ENCODE measurements at regions not wholly inside any gene's neighbourhood (a gene's known extent, or its start where the extent isn't known, plus 50 kb on each side); places are given as distances from the start of the nearest gene placed in this dataset.

DNA sequence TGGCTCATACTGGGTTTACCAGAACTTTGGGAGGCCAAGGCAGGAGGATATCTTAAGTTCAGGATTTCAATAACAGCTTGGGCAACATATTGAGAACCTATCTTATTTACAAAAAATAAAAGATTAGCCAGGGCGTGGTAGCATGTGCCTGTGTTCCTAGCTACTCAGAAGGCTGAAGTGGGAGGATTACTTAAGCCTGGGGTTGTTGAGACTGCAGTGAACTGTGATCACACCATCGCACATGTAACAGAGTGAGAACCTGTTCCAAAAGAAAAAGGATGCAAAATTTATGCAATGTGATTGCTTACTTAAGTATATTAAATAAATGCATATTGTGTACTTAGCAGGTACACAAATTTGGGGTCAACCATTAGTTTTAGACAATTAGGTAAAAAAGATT, 768.9 kb upstream of the CDH7 start:
- Mint-ChIP-seq H3K36me3 (no peaks in the 10 kb centered on the region), H3K27me3 (ENCODE audit: low read depth) (peaks cover 4% of the 10 kb centered on the region; the same call in 1 of the 2 replicates), H3K9me3 (peaks cover 5% of the 10 kb centered on the region), H3K27ac (no peak overlapping the region), H3K4me1 (no peaks in the 10 kb centered on the region), H3K4me3 (no peak overlapping the region)
- TF ChIP-seq MLX (CRISPR knock-in tag; IDR thresholded peaks at IDR 0.05) (no peak), ZBTB43 (CRISPR knock-in tag; IDR thresholded peaks at IDR 0.05) (no peak), ELF4 (CRISPR knock-in tag; IDR thresholded peaks at IDR 0.05; ENCODE audit: low read depth) (no peak)
- TF ChIP-seq, protein P1, sequence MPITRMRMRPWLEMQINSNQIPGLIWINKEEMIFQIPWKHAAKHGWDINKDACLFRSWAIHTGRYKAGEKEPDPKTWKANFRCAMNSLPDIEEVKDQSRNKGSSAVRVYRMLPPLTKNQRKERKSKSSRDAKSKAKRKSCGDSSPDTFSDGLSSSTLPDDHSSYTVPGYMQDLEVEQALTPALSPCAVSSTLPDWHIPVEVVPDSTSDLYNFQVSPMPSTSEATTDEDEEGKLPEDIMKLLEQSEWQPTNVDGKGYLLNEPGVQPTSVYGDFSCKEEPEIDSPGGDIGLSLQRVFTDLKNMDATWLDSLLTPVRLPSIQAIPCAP (CRISPR knock-in tag; IDR thresholded peaks at IDR 0.05) = no peak
- TF ChIP-seq, protein P2, sequence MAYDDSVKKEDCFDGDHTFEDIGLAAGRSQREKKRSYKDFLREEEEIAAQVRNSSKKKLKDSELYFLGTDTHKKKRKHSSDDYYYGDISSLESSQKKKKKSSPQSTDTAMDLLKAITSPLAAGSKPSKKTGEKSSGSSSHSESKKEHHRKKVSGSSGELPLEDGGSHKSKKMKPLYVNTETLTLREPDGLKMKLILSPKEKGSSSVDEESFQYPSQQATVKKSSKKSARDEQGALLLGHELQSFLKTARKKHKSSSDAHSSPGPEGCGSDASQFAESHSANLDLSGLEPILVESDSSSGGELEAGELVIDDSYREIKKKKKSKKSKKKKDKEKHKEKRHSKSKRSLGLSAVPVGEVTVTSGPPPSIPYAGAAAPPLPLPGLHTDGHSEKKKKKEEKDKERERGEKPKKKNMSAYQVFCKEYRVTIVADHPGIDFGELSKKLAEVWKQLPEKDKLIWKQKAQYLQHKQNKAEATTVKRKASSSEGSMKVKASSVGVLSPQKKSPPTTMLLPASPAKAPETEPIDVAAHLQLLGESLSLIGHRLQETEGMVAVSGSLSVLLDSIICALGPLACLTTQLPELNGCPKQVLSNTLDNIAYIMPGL (CRISPR knock-in tag; IDR thresholded peaks at IDR 0.05) = no peak
- ATAC-seq = no peak
- CTCF ChIA-PET = no interaction called here
- DNase-seq (ENCODE audit: low spot score) = no peak
- POLR2A ChIA-PET = no interaction called here

DNA sequence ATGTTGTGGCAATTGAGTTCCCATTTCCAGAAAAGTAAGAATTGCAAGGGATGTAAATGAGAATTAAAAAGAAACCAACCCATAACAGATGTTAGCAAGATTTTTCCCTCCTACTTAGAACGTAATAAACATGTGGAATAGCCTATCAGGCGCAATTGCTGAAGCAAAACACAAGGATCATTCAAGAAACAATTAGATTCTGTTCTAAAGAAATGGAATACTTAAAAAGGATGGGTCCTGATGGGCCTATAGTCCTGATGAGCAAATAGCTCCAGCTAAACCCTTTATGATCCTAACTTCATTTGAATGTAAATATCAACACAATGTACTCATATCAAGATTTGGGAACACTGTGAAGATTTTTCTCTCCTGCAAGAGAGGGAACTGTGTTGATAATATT, 771.0 kb upstream of the CDH7 start:
- peaks cover 5% of the 10 kb centered on the region for H3K9me3 Mint-ChIP-seq
- no peak for TF ChIP-seq SMAD4 (CRISPR knock-in tag; IDR thresholded peaks at IDR 0.05)
- no peak overlapping the region for H3K4me3 Mint-ChIP-seq
- no peak for ATAC-seq
- no peaks in the 10 kb centered on the region for H3K36me3 Mint-ChIP-seq
- H3K27ac Mint-ChIP-seq = no peak overlapping the region
- DNase-seq (ENCODE audit: low spot score) = no peak
- ChIA-PET CTCF (no interaction called here), POLR2A (no interaction called here)
- no peaks in the 10 kb centered on the region for H3K4me1 Mint-ChIP-seq
- peaks cover 4% of the 10 kb centered on the region; the same call in 1 of the 2 replicates for H3K27me3 Mint-ChIP-seq (ENCODE audit: low read depth)

DNA sequence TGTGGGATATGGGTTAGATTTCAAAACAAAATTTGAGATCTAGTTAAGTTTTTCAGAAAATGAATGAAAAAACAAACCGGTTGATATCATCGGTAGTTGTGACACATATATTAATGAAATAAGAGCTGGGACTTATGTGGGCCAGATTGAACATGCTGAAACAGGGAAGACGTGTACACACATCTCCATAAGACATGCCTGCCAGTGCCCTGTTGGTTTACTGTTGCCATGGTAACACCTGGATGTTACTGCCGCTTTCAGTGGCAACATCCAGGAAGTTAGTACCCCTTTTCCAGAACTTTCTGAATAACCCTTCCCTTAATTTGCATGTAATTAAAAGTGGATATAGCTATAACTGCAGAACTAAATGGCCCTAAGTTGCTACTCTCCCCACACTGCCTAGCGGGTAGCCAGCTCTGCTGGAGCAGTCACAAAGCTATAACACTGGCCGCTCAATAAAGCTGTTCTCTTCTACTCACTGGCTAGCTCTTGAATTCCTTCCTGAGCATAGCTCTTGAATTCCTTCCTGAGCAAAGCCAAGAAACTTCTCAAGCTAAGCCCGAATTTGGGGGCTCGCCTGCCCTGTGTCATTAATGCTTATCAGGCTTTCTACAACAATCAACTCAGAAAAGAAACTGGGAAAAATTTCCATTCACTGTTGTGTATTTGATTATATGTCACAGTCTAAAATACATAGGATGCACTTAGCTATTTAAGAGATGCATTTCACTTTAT, 776.3 kb upstream of the CDH7 start:
- Mint-ChIP-seq H3K27me3 (ENCODE audit: low read depth) (no peaks in the 10 kb centered on the region), H3K4me1 (peaks cover 6% of the 10 kb centered on the region; the same call in 1 of the 2 replicates), H3K36me3 (no peaks in the 10 kb centered on the region), H3K4me3 (no peak overlapping the region), H3K9me3 (no peaks in the 10 kb centered on the region), H3K27ac (no peak overlapping the region)
- ATAC-seq (peak; percentile 41), DNase-seq (ENCODE audit: low spot score) (no peak)
- ChIA-PET CTCF (no interaction called here), POLR2A (no interaction called here)
- TF ChIP-seq ZNF671 (CRISPR knock-in tag; IDR thresholded peaks at IDR 0.05) (no peak), GABPB1 (CRISPR knock-in tag; IDR thresholded peaks at IDR 0.05) (no peak), ZNF423 (CRISPR knock-in tag; IDR thresholded peaks at IDR 0.05) (no peak), CREB1 (CRISPR knock-in tag; IDR thresholded peaks at IDR 0.05) (no peak), ETV6 (CRISPR knock-in tag; IDR thresholded peaks at IDR 0.05) (no peak), FOXP1 (CRISPR knock-in tag; IDR thresholded peaks at IDR 0.05; ENCODE audit: borderline replicate concordance) (no peak), ZNF138 (CRISPR knock-in tag; conservative IDR thresholded peaks at IDR 0.05) (no peak), IRF2 (CRISPR knock-in tag; IDR thresholded peaks at IDR 0.05; ENCODE audit: borderline replicate concordance, low read depth) (no peak), ZNF263 (CRISPR knock-in tag; IDR thresholded peaks at IDR 0.05; ENCODE audit: low read depth) (no peak)
- TF ChIP-seq, protein P3, sequence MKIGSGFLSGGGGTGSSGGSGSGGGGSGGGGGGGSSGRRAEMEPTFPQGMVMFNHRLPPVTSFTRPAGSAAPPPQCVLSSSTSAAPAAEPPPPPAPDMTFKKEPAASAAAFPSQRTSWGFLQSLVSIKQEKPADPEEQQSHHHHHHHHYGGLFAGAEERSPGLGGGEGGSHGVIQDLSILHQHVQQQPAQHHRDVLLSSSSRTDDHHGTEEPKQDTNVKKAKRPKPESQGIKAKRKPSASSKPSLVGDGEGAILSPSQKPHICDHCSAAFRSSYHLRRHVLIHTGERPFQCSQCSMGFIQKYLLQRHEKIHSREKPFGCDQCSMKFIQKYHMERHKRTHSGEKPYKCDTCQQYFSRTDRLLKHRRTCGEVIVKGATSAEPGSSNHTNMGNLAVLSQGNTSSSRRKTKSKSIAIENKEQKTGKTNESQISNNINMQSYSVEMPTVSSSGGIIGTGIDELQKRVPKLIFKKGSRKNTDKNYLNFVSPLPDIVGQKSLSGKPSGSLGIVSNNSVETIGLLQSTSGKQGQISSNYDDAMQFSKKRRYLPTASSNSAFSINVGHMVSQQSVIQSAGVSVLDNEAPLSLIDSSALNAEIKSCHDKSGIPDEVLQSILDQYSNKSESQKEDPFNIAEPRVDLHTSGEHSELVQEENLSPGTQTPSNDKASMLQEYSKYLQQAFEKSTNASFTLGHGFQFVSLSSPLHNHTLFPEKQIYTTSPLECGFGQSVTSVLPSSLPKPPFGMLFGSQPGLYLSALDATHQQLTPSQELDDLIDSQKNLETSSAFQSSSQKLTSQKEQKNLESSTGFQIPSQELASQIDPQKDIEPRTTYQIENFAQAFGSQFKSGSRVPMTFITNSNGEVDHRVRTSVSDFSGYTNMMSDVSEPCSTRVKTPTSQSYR (CRISPR knock-in tag; IDR thresholded peaks at IDR 0.05) = no peak
- TF ChIP-seq, protein P4, sequence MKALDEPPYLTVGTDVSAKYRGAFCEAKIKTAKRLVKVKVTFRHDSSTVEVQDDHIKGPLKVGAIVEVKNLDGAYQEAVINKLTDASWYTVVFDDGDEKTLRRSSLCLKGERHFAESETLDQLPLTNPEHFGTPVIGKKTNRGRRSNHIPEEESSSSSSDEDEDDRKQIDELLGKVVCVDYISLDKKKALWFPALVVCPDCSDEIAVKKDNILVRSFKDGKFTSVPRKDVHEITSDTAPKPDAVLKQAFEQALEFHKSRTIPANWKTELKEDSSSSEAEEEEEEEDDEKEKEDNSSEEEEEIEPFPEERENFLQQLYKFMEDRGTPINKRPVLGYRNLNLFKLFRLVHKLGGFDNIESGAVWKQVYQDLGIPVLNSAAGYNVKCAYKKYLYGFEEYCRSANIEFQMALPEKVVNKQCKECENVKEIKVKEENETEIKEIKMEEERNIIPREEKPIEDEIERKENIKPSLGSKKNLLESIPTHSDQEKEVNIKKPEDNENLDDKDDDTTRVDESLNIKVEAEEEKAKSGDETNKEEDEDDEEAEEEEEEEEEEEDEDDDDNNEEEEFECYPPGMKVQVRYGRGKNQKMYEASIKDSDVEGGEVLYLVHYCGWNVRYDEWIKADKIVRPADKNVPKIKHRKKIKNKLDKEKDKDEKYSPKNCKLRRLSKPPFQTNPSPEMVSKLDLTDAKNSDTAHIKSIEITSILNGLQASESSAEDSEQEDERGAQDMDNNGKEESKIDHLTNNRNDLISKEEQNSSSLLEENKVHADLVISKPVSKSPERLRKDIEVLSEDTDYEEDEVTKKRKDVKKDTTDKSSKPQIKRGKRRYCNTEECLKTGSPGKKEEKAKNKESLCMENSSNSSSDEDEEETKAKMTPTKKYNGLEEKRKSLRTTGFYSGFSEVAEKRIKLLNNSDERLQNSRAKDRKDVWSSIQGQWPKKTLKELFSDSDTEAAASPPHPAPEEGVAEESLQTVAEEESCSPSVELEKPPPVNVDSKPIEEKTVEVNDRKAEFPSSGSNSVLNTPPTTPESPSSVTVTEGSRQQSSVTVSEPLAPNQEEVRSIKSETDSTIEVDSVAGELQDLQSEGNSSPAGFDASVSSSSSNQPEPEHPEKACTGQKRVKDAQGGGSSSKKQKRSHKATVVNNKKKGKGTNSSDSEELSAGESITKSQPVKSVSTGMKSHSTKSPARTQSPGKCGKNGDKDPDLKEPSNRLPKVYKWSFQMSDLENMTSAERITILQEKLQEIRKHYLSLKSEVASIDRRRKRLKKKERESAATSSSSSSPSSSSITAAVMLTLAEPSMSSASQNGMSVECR (CRISPR knock-in tag; IDR thresholded peaks at IDR 0.05; ENCODE audit: borderline replicate concordance) = no peak
- TF ChIP-seq, protein P5, sequence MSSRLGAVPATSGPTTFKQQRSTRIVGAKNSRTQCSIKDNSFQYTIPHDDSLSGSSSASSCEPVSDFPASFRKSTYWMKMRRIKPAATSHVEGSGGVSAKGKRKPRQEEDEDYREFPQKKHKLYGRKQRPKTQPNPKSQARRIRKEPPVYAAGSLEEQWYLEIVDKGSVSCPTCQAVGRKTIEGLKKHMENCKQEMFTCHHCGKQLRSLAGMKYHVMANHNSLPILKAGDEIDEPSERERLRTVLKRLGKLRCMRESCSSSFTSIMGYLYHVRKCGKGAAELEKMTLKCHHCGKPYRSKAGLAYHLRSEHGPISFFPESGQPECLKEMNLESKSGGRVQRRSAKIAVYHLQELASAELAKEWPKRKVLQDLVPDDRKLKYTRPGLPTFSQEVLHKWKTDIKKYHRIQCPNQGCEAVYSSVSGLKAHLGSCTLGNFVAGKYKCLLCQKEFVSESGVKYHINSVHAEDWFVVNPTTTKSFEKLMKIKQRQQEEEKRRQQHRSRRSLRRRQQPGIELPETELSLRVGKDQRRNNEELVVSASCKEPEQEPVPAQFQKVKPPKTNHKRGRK (CRISPR knock-in tag; IDR thresholded peaks at IDR 0.05; ENCODE audit: borderline replicate concordance) = no peak
